MV-4-11 (cell line): ENCODE measurements at regions not wholly inside any gene's neighbourhood (a gene's known extent, or its start where the extent isn't known, plus 50 kb on each side); places are given as distances from the start of the nearest gene placed in this dataset.
"Not testable (repeated sequence)": the region's sequence is repeated elsewhere in the genome, so short reads cannot be mapped to it uniquely, and the experiment has no call there.

ENCODE experiments used
- DNase-seq: peaks from one replicate; lab custom pipeline; 2025; lab: John Stamatoyannopoulos, UW

DNA sequence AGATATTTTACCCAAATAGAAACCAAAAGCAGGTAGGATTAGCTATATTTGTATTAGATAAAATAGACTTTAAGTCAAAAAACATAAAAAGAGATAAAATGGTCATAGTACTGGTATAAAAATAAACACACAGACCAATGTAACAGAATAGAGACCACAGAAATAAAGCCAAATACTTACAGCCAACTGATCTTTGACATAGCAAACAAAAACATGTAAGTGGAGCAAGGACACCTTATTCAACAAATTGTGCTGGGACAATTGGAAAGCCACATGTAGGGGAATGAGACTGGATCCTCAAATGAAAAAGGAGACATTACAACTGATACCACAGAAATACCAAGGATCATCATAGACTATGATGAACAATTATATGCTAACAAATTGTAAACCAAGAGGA, 94.5 kb upstream of the SIRPG start:
- no peak for DNase-seq

DNA sequence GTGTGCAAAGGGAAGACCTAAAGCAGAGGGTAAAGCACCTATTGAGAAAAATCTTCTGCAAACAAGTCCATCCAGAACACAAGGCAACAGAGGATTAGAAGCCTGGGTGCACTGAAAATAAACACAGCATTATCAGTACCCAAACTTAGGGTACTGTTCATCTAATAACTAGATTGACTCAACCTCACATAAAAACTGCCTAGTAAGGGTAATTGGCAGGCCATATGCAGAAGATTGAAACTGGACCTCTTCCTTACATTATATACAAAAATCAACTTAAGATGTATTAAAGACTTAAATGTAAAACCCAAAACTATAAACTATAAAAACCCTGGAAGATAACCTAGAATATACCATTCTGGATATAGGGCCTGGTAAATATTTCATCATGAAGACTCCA, 91.2 kb upstream of the SIRPG start:
- no peak for DNase-seq

DNA sequence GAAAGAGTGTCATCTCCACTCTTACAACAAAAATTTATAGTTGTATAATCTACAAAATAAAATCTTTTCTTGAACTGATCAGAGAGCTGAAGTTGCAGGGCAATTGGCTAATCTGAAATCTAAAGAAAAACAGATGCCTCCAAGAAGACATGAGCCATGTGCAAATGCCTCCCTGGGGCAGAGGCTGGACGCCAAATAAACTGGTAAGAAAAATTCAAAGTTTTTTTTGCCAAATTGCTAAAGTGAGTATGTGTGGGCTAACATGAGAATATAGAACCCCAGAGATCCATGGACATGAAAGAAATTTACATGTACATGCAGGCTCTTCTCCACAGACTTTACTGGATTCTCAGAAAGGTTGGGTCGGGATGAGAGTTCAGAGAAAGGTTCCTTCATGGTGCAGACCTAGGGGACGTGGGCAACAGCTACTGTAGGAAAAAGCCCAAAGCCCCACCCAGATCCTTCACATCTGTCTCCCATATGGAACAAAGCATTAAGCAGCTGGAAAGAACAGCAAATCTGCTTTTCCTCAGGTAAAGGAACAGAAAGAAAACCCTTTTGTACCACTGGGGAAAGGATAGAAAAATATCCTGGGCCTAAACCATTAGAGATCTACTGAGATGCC, 90.5 kb upstream of the SIRPG start:
- DNase-seq, result no peak

DNA sequence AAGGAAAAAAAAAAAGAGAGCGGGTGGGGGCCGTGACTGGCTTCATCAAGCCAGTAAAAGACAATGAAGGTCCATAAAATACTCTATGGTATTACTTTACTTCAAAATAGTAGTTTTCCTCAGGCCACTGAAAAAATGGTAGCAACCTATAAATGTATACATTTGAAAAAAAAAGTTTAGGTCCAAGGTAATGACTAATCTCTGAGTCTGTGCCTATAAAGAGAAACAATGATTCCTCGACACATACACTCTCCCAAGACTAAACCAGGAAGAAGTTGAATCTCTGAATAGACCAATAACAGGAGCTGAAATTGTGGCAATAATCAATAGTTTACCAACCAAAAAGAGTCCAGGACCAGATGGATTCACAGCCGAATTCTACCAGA, 84.5 kb upstream of the SIRPG start:
- DNase-seq, result not testable (repeated sequence)

DNA sequence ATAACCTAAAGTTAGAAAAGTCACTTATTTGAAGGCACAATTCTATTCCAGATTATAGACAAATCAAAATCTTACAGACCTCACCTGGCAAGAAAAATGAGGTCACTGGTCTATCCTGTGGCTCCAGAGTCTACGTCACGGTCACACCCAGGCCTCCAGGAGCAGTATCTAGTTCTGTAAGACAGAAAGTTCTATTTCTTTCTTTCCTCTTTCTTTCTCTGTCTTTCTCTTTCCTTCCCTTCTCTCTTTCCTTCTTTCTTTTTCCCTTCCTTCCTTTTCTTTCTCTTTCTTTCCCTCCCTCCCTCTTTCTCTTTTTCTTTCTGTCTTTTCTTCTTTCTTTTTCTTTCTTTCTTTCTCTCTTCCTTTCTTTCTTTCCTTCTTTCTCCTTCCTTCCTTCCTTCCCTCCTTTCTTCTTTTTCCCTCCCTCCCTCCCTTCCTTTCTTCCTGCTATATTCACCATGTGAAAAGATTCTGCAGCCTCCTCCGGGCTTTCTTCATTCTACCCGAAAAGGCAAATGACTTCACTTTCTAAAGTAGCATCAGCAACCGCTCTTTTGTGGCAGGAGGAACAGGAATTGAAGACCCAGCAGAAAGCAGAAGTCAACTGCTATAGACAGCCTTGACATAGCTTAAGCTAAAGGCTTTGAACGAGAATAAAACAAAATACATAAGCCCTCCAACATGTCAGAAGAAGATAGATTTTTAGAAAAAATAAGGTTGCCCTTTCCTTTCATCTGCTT, 83.9 kb upstream of the SIRPG start:
- peak; percentile 94 for DNase-seq

DNA sequence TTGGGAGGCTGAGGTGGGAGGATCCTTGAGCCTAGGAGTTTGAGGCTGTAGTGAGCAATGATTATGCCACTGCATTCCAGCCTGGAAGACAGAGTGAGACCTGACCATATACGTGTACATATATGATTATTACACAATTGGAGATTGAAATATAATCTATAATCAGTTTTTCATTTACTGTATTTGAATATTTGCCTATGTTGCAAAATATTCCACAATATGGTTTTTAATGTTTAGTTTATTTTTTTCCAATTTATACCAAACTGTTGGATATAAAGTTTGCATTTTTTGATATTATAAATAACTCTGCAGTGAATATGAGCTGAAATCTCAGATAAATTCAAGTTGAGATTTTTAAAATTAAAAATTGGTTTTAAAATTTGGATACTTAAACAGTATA, 79.6 kb upstream of the SIRPG start:
- DNase-seq, result no peak

DNA sequence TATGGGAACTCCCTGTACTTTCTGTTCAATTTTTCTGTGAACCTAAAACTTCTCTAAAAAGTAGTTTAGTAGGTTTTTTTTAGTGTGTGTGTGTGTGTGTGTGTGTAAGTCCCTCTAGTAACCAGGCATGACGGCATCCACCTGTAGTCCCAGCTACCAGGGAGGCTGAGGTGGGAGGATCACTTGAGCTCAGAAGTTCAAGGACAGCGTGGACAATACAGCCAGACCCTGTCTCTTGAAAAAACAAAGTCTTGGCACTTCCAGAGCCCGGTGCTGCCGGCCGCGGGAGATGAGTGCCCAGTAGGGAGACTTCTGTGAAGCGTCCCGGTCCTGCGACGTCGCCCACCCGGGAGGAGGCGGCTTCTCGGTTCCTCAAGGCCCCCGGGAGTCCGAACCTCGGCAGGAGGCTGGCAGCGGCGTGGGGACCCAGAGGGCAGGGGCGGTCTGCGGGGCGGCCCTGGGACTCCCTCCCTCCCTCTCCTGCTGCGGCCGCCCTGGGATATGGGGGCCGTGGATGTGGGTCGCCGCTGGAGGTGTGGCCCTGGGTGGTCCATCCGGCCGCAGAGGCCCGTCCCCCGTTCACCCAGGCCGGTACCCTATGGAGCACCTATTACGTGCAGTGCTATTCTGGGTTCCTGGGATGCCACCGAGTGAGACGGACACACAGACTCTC, 78.0 kb upstream of the SIRPG start:
- DNase-seq, result peak; percentile 18

DNA sequence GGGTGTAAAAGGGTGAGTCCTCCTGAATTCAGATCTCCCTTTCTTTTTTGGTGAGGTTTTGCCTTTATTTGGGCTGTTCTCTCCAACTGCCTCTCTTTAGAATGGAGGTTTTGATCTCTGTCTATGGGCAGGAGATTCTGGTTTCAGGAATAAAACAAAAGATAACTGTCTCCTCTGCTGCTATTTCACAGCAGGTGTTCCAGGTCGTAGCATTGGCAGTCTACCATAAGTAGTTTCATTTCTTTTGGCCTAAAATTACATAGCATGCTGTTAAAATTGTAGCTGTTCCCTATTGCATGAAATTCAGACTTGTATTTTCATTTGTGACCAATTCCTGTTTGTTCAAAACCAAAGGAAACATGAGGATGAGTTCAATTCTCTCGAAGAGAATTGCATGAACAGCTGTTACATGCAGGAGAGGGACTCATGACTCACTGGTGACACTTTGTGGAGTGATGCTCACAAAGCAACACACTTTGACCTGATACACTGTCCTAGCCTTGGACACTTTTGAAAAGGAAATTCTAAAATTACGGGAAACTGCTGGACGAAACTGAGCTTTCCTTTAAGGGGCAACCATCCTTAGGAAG, 76.8 kb upstream of the SIRPG start:
- peak; percentile 85 for DNase-seq

DNA sequence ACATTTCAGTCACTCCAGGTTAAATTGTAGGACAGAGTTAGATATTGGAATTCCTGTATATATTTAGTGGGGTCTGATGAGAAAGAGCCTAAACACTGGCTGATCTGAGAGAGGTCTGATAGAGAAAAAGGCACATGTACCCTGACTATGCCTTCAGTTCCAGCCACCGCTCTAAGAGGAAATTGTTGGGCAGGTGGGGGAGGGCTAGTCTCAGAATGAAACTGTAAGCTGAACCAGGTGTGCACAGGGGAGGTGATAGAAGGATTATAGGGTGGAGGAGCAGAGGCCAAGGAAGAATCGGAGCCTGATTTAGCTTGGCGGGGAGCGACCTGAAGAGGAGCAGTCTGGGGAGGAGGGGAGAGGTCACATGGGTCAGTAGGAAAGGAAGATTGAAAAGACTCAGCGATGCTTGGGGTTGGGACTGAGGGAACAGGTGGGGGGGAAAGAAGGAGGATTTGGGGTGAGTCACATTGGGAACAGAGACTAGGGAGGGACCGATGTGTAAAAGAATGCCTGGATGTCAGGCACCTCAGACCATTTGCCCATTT, 74.3 kb upstream of the SIRPG start:
- DNase-seq, result not testable (repeated sequence)

DNA sequence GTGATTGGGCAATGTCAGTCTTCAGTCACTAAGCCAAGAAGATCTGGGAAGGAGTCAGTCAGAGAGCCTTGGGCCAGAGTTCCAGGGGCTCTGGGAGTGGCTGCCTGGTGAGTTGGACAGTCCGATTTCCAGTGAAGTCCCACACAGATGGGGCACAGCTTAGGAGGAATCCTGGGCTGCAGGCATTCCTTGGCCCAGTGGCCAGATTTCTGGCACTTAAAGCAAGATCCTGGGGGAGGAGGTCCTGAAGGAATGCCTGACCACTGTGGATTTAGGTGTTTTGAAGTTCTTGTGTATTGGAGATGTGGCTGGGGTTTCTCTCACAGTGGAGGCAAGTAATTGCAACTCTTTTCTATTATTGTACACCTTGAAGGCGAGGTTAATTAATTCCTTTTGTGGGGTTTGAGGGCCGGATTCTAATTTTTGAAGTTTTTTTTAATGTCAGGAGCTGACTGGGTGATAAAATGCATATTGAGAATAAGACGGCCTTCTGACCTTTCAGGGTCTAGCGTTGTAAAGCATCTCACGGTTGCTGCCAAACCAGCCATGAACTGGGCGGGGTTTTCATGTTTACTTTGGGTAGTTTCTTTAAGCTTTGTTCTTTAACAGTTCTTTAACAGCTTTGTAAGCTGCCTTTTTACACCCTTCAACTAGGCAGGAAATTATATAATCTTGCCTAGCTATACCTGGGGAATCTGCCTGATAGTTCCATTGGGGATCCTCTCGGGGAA, 73.6 kb upstream of the SIRPG start:
- DNase-seq, result not testable (repeated sequence)

DNA sequence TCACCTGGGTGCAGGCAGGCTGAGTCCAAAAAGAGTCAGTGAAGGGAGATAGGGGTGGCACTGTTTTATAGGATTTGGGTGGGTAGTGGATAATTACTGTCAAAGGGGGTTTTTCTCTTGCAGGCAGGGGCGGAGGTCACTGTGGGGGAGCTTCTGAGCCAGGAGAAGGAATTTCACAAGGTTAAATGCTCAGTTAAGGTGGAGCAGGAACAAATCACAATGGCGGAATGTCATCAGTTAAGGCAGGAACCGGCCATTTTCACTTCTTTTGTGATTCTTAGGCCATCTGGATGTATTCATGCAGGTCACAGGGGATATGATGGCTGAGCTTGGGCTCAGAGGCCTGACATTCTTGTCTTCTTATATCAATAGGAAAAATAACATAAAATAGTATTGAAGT, 69.7 kb upstream of the SIRPG start:
- DNase-seq, result not testable (repeated sequence)

DNA sequence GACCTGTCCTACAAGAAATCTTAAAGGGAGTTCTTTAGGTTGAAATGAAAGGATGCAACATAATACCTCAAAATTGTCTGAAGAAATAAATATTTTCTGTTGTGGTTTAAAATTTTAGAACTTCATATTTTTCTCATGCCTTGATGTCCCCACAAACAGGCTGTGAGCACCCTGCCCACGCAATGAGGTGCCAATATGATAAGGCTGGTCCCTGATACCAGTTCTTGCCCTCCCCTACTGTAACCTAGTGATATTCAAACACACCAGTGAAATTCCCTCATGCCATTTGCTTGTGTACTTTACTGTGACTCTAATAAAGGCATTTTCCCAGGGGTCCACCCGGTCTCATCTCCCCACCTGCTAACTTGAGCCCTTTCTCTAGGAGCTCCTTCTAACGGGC, 67.3 kb upstream of the SIRPG start:
- DNase-seq, result no peak

DNA sequence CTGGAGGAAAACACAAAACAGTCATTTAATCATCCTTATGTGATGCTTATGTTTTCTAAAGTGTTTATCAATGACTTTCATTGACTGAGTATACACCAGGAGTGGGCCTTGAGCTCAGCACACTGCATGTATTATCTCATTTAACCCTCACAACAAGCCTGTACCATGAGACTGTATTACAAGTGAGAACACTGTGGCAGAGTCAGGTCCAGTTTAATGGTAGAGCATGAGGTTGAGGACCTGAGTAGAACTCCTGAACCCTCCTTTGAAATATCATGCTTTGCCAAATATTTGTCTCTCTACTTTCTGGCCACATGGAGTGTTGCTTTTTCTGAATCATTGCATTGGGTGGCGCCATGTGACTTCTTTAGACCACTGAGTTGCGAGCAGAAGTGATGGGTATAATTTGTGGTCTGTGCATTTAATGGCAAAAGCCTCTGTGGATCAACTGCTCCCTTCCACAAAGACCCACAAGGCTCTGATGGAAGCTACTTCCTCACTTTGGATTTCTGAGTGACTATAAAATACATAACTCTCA, 65.0 kb upstream of the SIRPG start:
- peak; percentile 97 for DNase-seq

DNA sequence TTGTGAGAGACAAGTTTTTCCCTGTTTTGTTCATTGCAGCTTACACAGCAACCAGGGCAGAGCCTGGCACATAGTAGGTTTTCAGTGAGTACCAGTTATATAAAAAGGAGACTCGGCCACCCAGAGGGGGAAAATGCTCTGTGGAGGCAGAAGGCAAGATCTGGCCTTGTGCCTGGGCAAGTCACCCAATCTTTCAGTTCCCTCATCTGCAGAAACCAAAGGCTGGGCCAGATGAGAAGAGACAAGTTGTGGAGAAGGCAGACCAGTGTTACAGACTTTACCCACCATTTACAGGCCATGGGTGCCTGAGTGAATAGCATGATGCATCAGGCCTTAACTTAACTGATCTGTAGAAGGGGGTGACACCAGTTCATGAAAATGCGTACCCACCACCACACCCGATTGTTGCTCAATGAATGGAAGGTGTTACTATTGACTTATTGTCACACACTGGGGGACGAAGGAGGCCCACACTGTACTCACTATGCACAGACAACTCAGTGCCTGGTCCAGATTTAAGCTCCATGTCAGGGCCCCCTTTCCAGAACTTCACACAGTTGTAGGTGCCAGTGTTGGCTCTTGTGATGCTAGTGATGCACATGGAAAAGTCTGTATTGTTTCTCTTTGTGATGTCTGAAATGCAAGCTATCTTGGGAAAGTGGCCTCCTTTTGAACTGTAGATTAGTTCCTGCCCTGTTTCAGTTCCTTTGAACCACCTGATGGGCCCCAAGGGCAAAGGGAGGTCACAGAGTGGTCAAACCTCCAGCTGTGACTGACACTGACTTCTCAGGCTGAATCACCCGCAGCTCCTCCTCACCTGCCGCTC, 64.3 kb upstream of the SIRPG start:
- peak; percentile 86 for DNase-seq

DNA sequence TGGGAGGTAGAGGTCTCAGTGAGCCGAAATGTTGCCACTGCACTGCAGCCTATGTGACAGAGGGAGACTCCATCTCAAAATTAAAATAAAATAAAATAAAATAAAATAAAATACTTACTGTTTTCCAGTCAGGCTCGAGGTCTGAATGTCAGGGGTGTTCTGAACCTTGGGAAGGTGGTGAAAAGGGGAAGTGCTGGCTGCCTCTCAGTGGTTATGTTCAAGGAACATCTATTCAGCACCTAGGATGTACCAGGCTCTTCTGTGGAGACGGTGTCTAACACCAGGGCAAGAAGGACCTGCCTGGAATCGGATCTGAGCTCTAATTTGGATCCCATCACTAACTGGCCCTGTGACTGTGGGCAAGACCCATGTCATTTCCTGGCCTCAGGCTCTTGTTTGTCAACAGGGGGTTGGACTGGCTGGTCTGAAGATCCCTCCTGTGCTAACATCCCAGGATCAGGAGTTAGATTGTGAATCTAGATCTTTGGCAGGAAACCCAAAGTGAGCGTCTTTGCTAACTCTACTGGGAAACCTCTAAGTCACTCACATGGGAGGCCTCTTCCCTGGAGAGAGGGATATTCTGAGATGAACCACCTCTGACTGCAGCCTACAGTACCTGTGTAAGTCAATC, 63.4 kb upstream of the SIRPG start:
- peak; percentile 0 for DNase-seq

DNA sequence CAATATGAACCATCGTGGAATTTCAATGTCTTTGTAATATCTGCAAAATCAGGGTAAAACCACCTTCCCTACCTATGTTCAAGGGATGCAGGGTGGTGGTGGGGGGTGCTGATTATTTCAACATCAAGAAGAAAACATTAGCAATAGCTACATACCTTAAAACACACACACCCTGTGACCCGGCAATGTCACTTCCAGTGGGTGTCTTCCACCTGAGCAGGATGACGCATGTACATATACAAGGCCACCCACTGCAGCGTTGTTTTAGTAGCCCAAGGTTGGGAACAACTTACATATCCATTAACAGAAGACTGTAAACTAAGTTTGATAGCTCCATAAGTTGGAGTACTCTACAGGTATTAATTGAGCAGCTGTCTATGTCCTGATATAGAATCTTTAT, 62.6 kb upstream of the SIRPG start:
- no peak for DNase-seq

DNA sequence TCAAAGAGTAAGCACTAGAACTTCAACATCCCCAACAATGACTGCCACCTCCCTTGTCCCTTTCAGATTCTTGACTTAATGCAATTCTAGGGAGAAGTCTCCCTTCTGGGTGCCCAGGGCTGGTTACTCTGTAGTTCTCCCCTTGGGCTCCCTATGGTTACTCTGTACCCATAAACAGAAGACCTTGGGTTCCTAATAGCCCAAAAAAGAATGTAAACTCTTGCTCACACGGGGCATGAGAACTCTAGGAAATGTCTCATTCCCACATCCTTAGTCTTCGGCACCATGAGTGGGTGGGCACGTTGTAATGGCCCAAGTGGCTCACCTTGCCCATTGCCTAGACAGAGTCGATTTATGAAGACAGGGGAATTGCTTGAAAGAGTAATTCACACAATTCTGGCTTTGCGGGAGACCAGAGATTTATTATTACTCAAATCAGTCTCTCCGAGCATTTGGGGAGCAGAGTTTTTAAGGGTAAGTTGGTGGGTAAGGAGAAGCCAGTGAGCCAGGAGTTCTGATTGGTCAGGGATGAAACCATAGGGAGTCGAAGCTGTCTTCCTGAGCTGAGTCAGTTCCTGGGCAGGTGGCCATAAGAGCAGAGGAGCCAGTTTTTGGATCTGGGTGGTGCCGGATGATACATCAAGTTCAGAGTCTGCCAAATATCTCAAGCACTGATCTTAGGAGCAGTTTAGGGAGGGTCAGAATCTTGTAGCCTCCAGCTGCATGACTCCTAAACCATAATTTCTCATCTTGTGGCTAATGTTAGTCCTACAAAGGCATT, 61.2 kb upstream of the SIRPG start:
- peak; percentile 1 for DNase-seq

DNA sequence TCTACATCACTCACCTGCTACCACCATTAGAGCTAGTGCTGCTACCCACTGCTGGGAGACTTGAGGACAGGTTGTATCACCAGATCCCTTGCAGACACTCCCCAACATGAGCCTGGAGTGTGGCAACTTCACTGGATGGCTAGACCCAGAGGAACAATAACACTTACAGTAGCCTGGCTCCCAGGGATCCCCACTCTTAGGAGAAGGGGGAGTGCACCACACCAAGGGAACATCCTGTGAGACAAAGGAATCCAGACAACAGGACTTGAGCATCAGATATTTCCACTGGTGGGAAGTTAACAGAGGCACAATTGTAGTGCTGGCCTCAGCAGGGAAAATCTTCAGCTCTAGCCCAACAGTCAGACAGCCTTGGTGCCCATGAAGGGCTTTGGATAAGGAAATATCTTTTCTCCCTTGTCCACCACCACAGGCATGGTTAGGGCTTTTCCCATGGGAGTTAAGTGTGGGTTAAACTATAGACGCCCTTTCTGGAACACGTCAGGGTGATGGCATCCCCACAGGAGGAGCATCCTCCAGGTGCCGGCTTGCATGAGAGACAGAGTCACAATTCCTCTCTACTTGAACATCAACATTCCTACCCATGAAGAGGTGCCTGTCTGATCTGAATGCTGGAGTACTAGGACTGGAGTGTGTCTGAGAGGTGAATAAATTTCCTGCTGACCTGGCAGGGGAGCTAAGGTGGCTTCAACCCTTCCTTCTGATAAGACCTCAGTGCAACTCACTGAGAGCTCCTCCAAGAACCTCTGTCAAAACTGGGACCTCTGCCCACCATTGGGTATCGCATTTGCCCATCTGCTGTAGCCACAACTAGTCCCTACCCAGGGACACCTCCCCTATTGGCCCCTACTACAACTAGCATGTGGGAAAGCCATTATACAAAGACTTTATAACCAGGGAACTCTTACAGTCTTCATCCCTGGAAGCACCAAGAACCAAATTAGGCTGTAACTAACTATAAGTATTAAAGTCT, 55.4 kb upstream of the SIRPG start:
- DNase-seq, result no peak
